ENCODE measurements at regions not wholly inside any gene's neighbourhood (a gene's known extent, or its start where the extent isn't known, plus 50 kb on each side); places are given as distances from the start of the nearest gene placed in this dataset.

- no peak for DNase-seq (ENCODE audit: low read depth, low spot score)
These were observed 123.7 kb downstream of the AQP4 start for GRCh38 chr18:26741758-26742157.

- DNase-seq (ENCODE audit: low read depth, low spot score) = no peak
These were observed 124.5 kb downstream of the AQP4 start for GRCh38 chr18:26741048-26741447.

- no peak for DNase-seq (ENCODE audit: low read depth, low spot score)
These were observed 125.1 kb downstream of the AQP4 start for GRCh38 chr18:26740396-26740795.

GRCh38 chr18:26738706-26739105 lies 126.8 kb downstream of the AQP4 start:
- no peak for DNase-seq (ENCODE audit: low read depth, low spot score)

GRCh38 chr18:26736301-26736700 lies 129.2 kb downstream of the AQP4 start:
- DNase-seq (ENCODE audit: low read depth, low spot score) = no peak

GRCh38 chr18:26734760-26735159 lies 130.7 kb downstream of the AQP4 start:
- DNase-seq (ENCODE audit: low read depth, low spot score) = no peak

- DNase-seq (ENCODE audit: low read depth, low spot score) = no peak
These were observed 136.1 kb downstream of the AQP4 start for GRCh38 chr18:26729449-26729848.

- no peak for DNase-seq (ENCODE audit: low read depth, low spot score)
These were observed 136.5 kb downstream of the AQP4 start for GRCh38 chr18:26729008-26729407.

GRCh38 chr18:26723981-26724380 lies 141.5 kb downstream of the AQP4 start:
- DNase-seq (ENCODE audit: low read depth, low spot score) = no peak

GRCh38 chr18:26722565-26722931 lies 143.0 kb downstream of the AQP4 start:
- DNase-seq (ENCODE audit: low read depth, low spot score) = no peak

GRCh38 chr18:26721854-26722564 lies 143.5 kb downstream of the AQP4 start:
- DNase-seq (ENCODE audit: low read depth, low spot score) = no peak

- DNase-seq (ENCODE audit: low read depth, low spot score) = no peak
These were observed 145.6 kb downstream of the AQP4 start for GRCh38 chr18:26719896-26720295.

- DNase-seq (ENCODE audit: low read depth, low spot score) = no peak
These were observed 148.3 kb downstream of the AQP4 start for GRCh38 chr18:26717123-26717719.

- DNase-seq (ENCODE audit: low read depth, low spot score) = no peak
These were observed 150.8 kb downstream of the AQP4 start for GRCh38 chr18:26714739-26715138.

- no peak for DNase-seq (ENCODE audit: low read depth, low spot score)
These were observed 153.8 kb downstream of the AQP4 start for GRCh38 chr18:26711756-26712155.

GRCh38 chr18:26710470-26711096 lies 154.9 kb downstream of the AQP4 start:
- DNase-seq (ENCODE audit: low read depth, low spot score) = no peak

- DNase-seq (ENCODE audit: low read depth, low spot score) = no peak
These were observed 155.6 kb downstream of the AQP4 start for GRCh38 chr18:26709897-26710296.

- DNase-seq (ENCODE audit: low read depth, low spot score) = no peak
These were observed 156.4 kb downstream of the AQP4 start for GRCh38 chr18:26708806-26709716.

- DNase-seq (ENCODE audit: low read depth, low spot score) = no peak
These were observed 158.6 kb downstream of the AQP4 start for GRCh38 chr18:26706911-26707351.

GRCh38 chr18:26705757-26706156 lies 157.4 kb upstream of the KCTD1 start:
- no peak for DNase-seq (ENCODE audit: low read depth, low spot score)

- DNase-seq (ENCODE audit: low read depth, low spot score) = no peak
These were observed 155.0 kb upstream of the KCTD1 start for GRCh38 chr18:26703170-26703930.

All from iPS DF 19.7 (cell line).